Activated naive CD8-positive, alpha-beta T cell (primary cell): ENCODE measurements at regions not wholly inside any gene's neighbourhood (a gene's known extent, or its start where the extent isn't known, plus 50 kb on each side); places are given as distances from the start of the nearest gene placed in this dataset.

Source experiments
- H3K27ac Mint-ChIP-seq: one replicate; pipeline ENCODE4 v1.8.0; 2021; ENCODE audit warnings: mixed read lengths
- H3K27me3 Mint-ChIP-seq: one replicate; pipeline ENCODE4 v1.8.0; 2021; ENCODE audit warnings: mixed read lengths
- H3K36me3 Mint-ChIP-seq: one replicate; pipeline ENCODE4 v1.8.0; 2021; ENCODE audit warnings: mixed read lengths
- H3K4me1 Mint-ChIP-seq: one replicate; pipeline ENCODE4 v1.8.0; 2021; ENCODE audit warnings: low read depth, mixed read lengths
- H3K4me3 Mint-ChIP-seq: one replicate; pipeline ENCODE4 v1.8.0; 2021; ENCODE audit warnings: mild to moderate bottlenecking, mixed read lengths
- H3K9me3 Mint-ChIP-seq: one replicate; pipeline ENCODE4 v1.8.0; 2021; ENCODE audit warnings: low read depth, mixed read lengths

GRCh38 chr5:20604992-20605391 lies 617.0 kb upstream of the CDH18 start:
- no peaks in the 10 kb centered on the region for H3K36me3 Mint-ChIP-seq
- peaks cover 10% of the 10 kb centered on the region for H3K9me3 Mint-ChIP-seq
- no peak overlapping the region for H3K4me3 Mint-ChIP-seq
- H3K4me1 Mint-ChIP-seq: no peaks in the 10 kb centered on the region
- no peak overlapping the region for H3K27ac Mint-ChIP-seq
- H3K27me3 Mint-ChIP-seq: no peaks in the 10 kb centered on the region

DNA sequence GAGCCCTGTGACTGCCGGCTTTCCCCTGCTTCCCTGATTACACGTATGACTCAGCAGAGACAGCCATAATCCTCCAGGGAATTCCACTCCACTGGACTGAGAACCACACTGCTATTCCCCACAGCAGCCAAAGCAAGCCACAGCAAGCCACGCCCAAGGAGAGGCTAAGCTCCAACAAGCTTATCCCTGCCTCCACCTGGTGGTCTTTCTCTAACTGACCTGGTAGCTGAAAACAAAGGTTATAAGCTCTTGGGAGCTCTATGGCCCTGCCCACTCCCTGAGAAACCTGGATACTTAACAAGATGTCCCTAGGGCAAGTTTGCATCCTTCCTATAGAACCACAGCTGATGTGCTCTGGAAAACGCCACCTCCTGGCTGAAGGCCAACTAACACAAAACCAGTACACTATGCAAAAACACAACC lies 613.7 kb upstream of the CDH18 start:
- no peaks in the 10 kb centered on the region for H3K27me3 Mint-ChIP-seq
- no peak overlapping the region for H3K27ac Mint-ChIP-seq
- H3K4me3 Mint-ChIP-seq: no peak overlapping the region
- H3K36me3 Mint-ChIP-seq: no peaks in the 10 kb centered on the region
- no peaks in the 10 kb centered on the region for H3K4me1 Mint-ChIP-seq
- H3K9me3 Mint-ChIP-seq: peaks cover 3% of the 10 kb centered on the region

GRCh38 chr5:20590356-20590755 lies 602.4 kb upstream of the CDH18 start:
- H3K9me3 Mint-ChIP-seq: peaks cover 4% of the 10 kb centered on the region
- no peaks in the 10 kb centered on the region for H3K4me1 Mint-ChIP-seq
- no peaks in the 10 kb centered on the region for H3K36me3 Mint-ChIP-seq
- no peaks in the 10 kb centered on the region for H3K27me3 Mint-ChIP-seq
- no peak overlapping the region for H3K27ac Mint-ChIP-seq
- no peak overlapping the region for H3K4me3 Mint-ChIP-seq

GRCh38 chr5:20575571-20575970 lies 587.6 kb upstream of the CDH18 start:
- Mint-ChIP-seq H3K4me1 (no peaks in the 10 kb centered on the region), H3K9me3 (peaks cover 6% of the 10 kb centered on the region)

DNA sequence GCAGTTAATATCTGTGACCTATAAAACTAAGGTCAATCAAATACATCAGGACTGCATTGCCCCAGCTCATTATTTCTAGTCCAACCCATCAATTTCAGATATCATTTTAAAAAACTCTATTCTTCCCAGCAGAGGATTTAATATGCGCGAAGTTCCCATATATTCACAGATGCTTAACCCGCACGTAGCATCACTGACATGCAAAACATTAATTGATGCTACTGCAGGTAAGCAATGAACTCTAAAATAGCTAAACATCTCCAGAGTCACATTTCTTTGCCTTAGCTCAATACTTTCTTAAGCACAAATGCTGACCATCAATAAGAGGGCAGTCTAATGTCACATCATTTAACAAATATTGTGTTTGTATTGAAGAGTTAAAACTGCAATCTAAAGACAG lies 586.6 kb upstream of the CDH18 start:
- Mint-ChIP-seq H3K27ac (no peak overlapping the region), H3K4me3 (no peak overlapping the region), H3K36me3 (no peaks in the 10 kb centered on the region), H3K27me3 (no peaks in the 10 kb centered on the region), H3K9me3 (peaks cover 10% of the 10 kb centered on the region), H3K4me1 (no peaks in the 10 kb centered on the region)

More at GRCh38 chr5:20575571-20575970, 587.6 kb upstream of the CDH18 start:
- H3K4me3 Mint-ChIP-seq: no peak overlapping the region
- no peaks in the 10 kb centered on the region for H3K27me3 Mint-ChIP-seq
- H3K27ac Mint-ChIP-seq: no peak overlapping the region
- H3K36me3 Mint-ChIP-seq: no peaks in the 10 kb centered on the region

- Mint-ChIP-seq H3K9me3 (peaks cover 6% of the 10 kb centered on the region), H3K4me1 (no peaks in the 10 kb centered on the region)
Observed at GRCh38 chr5:20572614-20573013, 584.6 kb upstream of the CDH18 start.

DNA sequence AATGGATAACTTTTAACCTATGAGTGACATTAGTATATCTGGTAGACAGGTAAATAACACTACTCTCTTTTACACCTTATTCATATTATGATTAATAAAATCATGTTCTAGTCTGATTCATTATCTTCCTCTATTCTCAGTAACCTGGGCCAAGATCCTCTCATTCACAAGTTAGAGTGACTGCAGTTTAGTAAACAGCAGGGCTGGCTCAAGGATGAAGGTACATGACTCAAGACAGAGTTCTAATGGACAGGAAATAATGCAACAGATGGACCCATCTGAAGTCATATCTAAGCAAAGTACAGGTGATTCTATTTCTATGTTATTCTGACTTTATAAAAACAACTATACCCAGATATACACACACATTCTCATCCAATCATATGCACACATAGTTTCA lies 582.5 kb upstream of the CDH18 start:
- Mint-ChIP-seq H3K27me3 (no peaks in the 10 kb centered on the region), H3K36me3 (no peaks in the 10 kb centered on the region), H3K4me3 (no peak overlapping the region), H3K4me1 (no peaks in the 10 kb centered on the region), H3K27ac (no peak overlapping the region), H3K9me3 (peaks cover 6% of the 10 kb centered on the region)

More at GRCh38 chr5:20572614-20573013, 584.6 kb upstream of the CDH18 start:
- Mint-ChIP-seq H3K36me3 (no peaks in the 10 kb centered on the region), H3K27me3 (no peaks in the 10 kb centered on the region), H3K4me3 (no peak overlapping the region), H3K27ac (no peak overlapping the region)

DNA sequence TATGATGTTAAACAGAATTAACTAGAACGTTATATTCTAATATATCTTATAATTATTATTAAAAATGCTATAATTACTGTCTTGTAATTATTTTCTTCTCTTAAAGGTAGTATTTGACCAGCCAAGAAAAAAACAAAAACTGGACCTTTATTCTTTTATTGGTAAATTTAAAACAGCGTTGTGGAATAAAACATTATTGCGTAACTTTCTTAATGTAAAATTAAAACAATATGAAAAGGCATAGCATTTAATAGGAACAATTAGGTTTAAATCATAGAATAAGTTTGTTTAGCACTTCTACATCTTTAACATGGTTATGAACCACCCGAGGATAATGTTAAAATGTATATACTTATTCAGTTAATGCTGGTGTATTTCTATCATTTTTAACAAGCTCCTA lies 574.5 kb upstream of the CDH18 start:
- H3K27ac Mint-ChIP-seq: no peak overlapping the region
- no peaks in the 10 kb centered on the region for H3K4me1 Mint-ChIP-seq

GRCh38 chr5:20559845-20560244 lies 571.8 kb upstream of the CDH18 start:
- H3K36me3 Mint-ChIP-seq: no peaks in the 10 kb centered on the region

More for the DNA sequence above, 574.5 kb upstream of the CDH18 start:
- Mint-ChIP-seq H3K4me3 (no peak overlapping the region), H3K36me3 (no peaks in the 10 kb centered on the region), H3K9me3 (peaks cover 3% of the 10 kb centered on the region), H3K27me3 (no peaks in the 10 kb centered on the region)

GRCh38 chr5:20556115-20556763 lies 568.2 kb upstream of the CDH18 start:
- Mint-ChIP-seq H3K27me3 (no peaks in the 10 kb centered on the region), H3K4me1 (no peaks in the 10 kb centered on the region), H3K9me3 (peaks cover 18% of the 10 kb centered on the region), H3K4me3 (no peak overlapping the region), H3K27ac (no peak overlapping the region), H3K36me3 (no peaks in the 10 kb centered on the region)

More at GRCh38 chr5:20559845-20560244, 571.8 kb upstream of the CDH18 start:
- no peaks in the 10 kb centered on the region for H3K27me3 Mint-ChIP-seq
- H3K4me3 Mint-ChIP-seq: no peak overlapping the region
- no peak overlapping the region for H3K27ac Mint-ChIP-seq
- H3K9me3 Mint-ChIP-seq: peaks cover 7% of the 10 kb centered on the region
- H3K4me1 Mint-ChIP-seq: no peaks in the 10 kb centered on the region

DNA sequence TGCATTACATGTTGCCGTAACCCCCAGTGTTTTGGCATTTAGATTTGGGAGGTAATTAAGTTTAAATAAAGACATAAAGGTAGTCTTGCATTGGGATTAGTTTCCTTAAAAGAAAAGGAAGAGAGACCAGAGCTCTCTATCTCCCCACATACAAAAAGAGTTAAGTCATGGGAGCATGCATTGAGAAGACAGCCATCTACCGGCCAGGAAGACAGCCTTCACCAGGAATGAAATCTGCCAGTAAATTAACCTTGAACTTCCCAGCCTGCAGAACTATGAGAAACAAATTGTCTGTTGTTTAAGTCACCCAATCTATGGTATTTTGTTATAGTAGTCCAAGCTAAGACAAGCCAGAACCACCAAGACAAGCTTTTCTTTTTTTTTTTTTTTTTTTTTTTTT lies 567.0 kb upstream of the CDH18 start:
- H3K9me3 Mint-ChIP-seq: peaks cover 18% of the 10 kb centered on the region

GRCh38 chr5:20554001-20554400 lies 566.0 kb upstream of the CDH18 start:
- peaks cover 18% of the 10 kb centered on the region for H3K9me3 Mint-ChIP-seq
- H3K4me1 Mint-ChIP-seq: no peaks in the 10 kb centered on the region
- H3K4me3 Mint-ChIP-seq: no peak overlapping the region
- no peaks in the 10 kb centered on the region for H3K36me3 Mint-ChIP-seq
- H3K27me3 Mint-ChIP-seq: no peaks in the 10 kb centered on the region
- H3K27ac Mint-ChIP-seq: no peak overlapping the region

More for the DNA sequence above, 567.0 kb upstream of the CDH18 start:
- no peak overlapping the region for H3K4me3 Mint-ChIP-seq
- no peaks in the 10 kb centered on the region for H3K27me3 Mint-ChIP-seq
- H3K36me3 Mint-ChIP-seq: no peaks in the 10 kb centered on the region
- H3K4me1 Mint-ChIP-seq: no peaks in the 10 kb centered on the region
- H3K27ac Mint-ChIP-seq: no peak overlapping the region

DNA sequence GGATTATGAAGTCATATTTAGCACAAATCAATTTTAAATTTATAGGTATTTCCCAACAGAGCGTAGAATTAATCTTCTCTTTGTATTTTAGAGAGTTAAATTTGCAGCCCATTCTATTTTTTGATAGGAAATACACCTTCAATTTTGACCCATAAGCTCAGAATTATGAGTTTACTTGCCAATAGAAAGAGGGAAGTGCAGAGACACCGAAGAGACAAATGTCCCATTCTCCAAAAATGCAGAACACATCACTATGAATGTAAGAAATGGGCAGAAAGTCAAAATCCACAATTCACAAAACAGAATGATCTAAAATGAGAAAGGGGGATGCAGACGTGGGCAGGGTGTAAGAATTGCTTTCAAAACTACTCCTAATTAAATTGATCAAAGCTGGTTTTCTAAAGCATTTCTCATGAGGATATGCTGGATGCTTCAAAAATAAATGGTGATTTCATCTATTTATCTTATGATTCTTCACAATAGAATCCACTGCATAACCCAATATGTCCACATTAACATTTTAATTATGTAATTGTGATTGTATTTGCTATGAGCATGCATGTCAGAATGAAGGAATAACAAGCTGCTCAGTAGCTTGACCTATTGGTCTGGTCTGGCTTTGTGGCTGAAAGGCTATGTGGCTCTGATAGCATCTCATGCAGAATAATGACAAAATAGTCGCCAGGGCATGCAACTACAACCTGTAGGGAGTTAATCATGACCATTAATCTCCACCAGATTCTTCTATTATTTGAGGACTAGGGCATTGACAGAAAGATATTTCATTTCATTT lies 550.1 kb upstream of the CDH18 start:
- H3K27me3 Mint-ChIP-seq: no peaks in the 10 kb centered on the region
- no peaks in the 10 kb centered on the region for H3K36me3 Mint-ChIP-seq
- H3K4me1 Mint-ChIP-seq: no peaks in the 10 kb centered on the region
- H3K27ac Mint-ChIP-seq: no peak overlapping the region
- no peak overlapping the region for H3K4me3 Mint-ChIP-seq
- peaks cover 7% of the 10 kb centered on the region for H3K9me3 Mint-ChIP-seq

GRCh38 chr5:20536813-20537212 lies 548.8 kb upstream of the CDH18 start:
- no peaks in the 10 kb centered on the region for H3K36me3 Mint-ChIP-seq
- H3K27ac Mint-ChIP-seq: no peak overlapping the region
- H3K4me3 Mint-ChIP-seq: no peak overlapping the region
- H3K9me3 Mint-ChIP-seq: peaks cover 7% of the 10 kb centered on the region
- no peaks in the 10 kb centered on the region for H3K27me3 Mint-ChIP-seq
- no peaks in the 10 kb centered on the region for H3K4me1 Mint-ChIP-seq

DNA sequence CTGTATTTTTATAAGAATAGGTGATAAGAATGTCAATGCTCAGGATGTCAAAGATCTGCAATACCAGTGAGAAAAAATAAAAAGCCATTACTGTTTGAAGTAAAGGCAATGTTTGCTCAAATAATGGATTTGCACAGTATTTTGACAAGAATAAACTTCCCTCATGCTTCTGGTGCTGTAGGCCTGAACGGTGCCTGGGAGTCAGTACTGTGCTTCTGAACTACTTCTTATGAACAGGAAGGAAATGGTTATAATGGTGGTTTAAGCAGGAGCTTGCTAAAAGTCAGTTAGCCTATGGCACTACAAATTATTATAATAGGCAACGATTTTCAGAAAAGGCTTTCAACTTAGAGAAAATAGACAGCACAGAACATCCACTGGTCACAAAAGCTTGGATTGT lies 548.3 kb upstream of the CDH18 start:
- Mint-ChIP-seq H3K36me3 (no peaks in the 10 kb centered on the region), H3K9me3 (peaks cover 7% of the 10 kb centered on the region), H3K4me3 (no peak overlapping the region), H3K27me3 (no peaks in the 10 kb centered on the region), H3K27ac (no peak overlapping the region), H3K4me1 (no peaks in the 10 kb centered on the region)
